Osteocyte (in vitro differentiated cells): ENCODE measurements at regions not wholly inside any gene's neighbourhood (a gene's known extent, or its start where the extent isn't known, plus 50 kb on each side); places are given as distances from the start of the nearest gene placed in this dataset.

Source experiments
- DNase-seq: peaks from one replicate; pipeline ENCODE4 v3.0.0; 2021; ENCODE audit warnings: mixed read lengths; ENCODE audit not compliant: unreplicated experiment; ENCODE audit errors: extremely low spot score
- H3K27ac Mint-ChIP-seq: one replicate; pipeline ENCODE4 v1.8.0; 2021; ENCODE audit warnings: mild to moderate bottlenecking, mixed read lengths; ENCODE audit not compliant: unreplicated experiment
- H3K27me3 Mint-ChIP-seq: one replicate; pipeline ENCODE4 v1.8.0; 2021; ENCODE audit warnings: mixed read lengths; ENCODE audit not compliant: unreplicated experiment
- H3K36me3 Mint-ChIP-seq: one replicate; pipeline ENCODE4 v1.8.0; 2021; ENCODE audit warnings: mixed read lengths; ENCODE audit not compliant: unreplicated experiment
- H3K4me1 Mint-ChIP-seq: one replicate; pipeline ENCODE4 v1.8.0; 2021; ENCODE audit warnings: mixed read lengths; ENCODE audit not compliant: unreplicated experiment
- H3K4me3 Mint-ChIP-seq: one replicate; pipeline ENCODE4 v1.8.0; 2021; ENCODE audit warnings: mild to moderate bottlenecking, moderate library complexity, mixed read lengths; ENCODE audit not compliant: unreplicated experiment
- H3K9me3 Mint-ChIP-seq: one replicate; pipeline ENCODE4 v1.8.0; 2021; ENCODE audit warnings: mixed read lengths; ENCODE audit not compliant: unreplicated experiment
- CTCF ChIP-seq: fragments of 200-600 bp; sonication (generic); IDR thresholded peaks from 2 replicates; pipeline ENCODE4 v1.5.0; 2021; ENCODE audit warnings: antibody characterized with exemption, mild to moderate bottlenecking, moderate library complexity

- no peak overlapping the region for H3K27ac Mint-ChIP-seq
- H3K9me3 Mint-ChIP-seq: peaks cover 5% of the 10 kb centered on the region
- no peak for DNase-seq
- no peaks in the 10 kb centered on the region for H3K27me3 Mint-ChIP-seq
- no peak for TF ChIP-seq CTCF
- peaks cover 3% of the 10 kb centered on the region for H3K4me1 Mint-ChIP-seq
- H3K4me3 Mint-ChIP-seq: no peak overlapping the region
- no peaks in the 10 kb centered on the region for H3K36me3 Mint-ChIP-seq
Observed at GRCh38 chr15:87355946-87356345, 900.6 kb downstream of the NTRK3 start.

GRCh38 chr15:87354661-87355410 is 901.7 kb downstream of the NTRK3 start:
- Mint-ChIP-seq H3K4me1 (peaks cover 3% of the 10 kb centered on the region), H3K27me3 (no peaks in the 10 kb centered on the region), H3K9me3 (peaks cover 5% of the 10 kb centered on the region), H3K36me3 (no peaks in the 10 kb centered on the region), H3K27ac (no peak overlapping the region), H3K4me3 (no peak overlapping the region)
- no peak for TF ChIP-seq CTCF
- DNase-seq: no peak

GRCh38 chr15:87349181-87349580 is 907.4 kb downstream of the NTRK3 start:
- TF ChIP-seq CTCF: no peak
- Mint-ChIP-seq H3K9me3 (peaks cover 10% of the 10 kb centered on the region), H3K4me1 (no peaks in the 10 kb centered on the region), H3K27ac (no peak overlapping the region), H3K27me3 (no peaks in the 10 kb centered on the region), H3K36me3 (no peaks in the 10 kb centered on the region), H3K4me3 (no peak overlapping the region)
- DNase-seq: no peak

GRCh38 chr15:87348746-87349145 is 907.8 kb downstream of the NTRK3 start:
- no peak for DNase-seq
- Mint-ChIP-seq H3K4me1 (no peaks in the 10 kb centered on the region), H3K27me3 (no peaks in the 10 kb centered on the region), H3K36me3 (no peaks in the 10 kb centered on the region), H3K27ac (no peak overlapping the region), H3K4me3 (no peak overlapping the region), H3K9me3 (peaks cover 10% of the 10 kb centered on the region)
- no peak for TF ChIP-seq CTCF

GRCh38 chr15:87347806-87348515 is 908.6 kb downstream of the NTRK3 start:
- Mint-ChIP-seq H3K4me3 (no peak overlapping the region), H3K4me1 (no peaks in the 10 kb centered on the region), H3K27ac (no peak overlapping the region), H3K9me3 (peaks cover 9% of the 10 kb centered on the region), H3K36me3 (no peaks in the 10 kb centered on the region), H3K27me3 (peaks cover 3% of the 10 kb centered on the region)
- no peak for DNase-seq
- no peak for TF ChIP-seq CTCF
